ENCODE measurements at regions not wholly inside any gene's neighbourhood (a gene's known extent, or its start where the extent isn't known, plus 50 kb on each side); places are given as distances from the start of the nearest gene placed in this dataset.

DNA sequence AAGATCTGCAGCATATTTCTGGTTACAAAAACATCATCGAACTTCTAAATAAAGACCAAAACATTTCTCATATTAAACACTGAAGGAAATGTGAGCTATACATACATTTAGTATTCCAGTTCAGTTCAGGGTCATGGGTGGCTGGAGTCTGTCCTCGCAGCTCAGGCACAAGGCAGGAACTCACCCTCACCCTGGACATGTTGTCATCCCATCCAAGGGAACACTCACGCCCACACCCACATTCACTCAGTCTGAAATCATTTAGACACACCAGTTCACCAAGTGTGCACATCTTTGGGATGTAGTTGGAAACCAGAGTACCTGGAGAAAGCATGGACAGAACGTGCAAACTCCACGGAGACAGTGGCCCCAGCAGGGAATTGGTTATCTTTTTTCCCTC lies 481.0 kb downstream of the RASEF start:
- Mint-ChIP-seq H3K27ac (no peak overlapping the region), H3K9me3 (peaks cover 8% of the 10 kb centered on the region), H3K4me3 (no peak overlapping the region)

DNA sequence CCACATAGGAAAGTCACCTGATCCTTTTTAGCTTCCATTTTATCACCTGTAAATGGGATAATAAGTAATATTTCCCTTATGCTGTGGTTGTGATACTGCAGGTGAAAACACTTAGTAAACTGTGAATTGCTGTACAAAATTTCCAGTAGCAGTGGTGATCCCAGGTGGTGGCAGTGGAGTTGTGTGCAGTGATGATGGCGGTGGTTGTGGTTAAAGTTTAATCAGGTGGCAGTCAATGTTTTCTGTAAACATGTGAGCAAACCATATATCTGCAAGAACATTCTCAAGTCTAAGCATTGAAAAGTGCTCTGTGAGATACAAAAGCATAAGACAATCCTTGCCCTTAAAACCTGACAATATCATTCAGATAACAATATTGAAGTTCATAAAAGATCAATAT lies 480.2 kb downstream of the RASEF start:
- Mint-ChIP-seq H3K9me3 (peaks cover 10% of the 10 kb centered on the region), H3K27me3 (no peaks in the 10 kb centered on the region), H3K36me3 (ENCODE audit: low read depth) (no peaks in the 10 kb centered on the region), H3K4me1 (ENCODE audit: low read depth) (no peaks in the 10 kb centered on the region), H3K4me3 (no peak overlapping the region), H3K27ac (no peak overlapping the region)

More for the DNA sequence above, 481.0 kb downstream of the RASEF start:
- Mint-ChIP-seq H3K4me1 (ENCODE audit: low read depth) (no peaks in the 10 kb centered on the region), H3K27me3 (no peaks in the 10 kb centered on the region), H3K36me3 (ENCODE audit: low read depth) (no peaks in the 10 kb centered on the region)

DNA sequence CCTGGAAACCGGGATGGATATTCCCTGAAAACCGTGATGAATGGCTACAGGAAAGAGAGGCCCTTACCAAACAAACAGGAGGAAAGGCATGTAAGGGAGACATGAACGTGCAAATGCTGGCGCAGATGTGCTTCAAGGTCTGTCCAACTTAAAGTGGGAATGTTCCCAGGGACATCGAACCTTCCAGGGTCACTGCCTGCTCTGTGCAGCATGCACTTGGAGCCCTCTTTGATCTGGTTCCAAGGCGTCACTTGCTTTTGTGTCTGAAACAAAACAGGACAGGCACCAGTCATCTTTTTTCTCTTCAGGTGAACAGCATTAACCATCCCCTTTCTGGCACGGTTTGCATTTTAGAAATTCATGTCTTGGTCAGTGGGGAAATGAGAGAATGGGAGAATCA lies 479.4 kb downstream of the RASEF start:
- Mint-ChIP-seq H3K9me3 (peaks cover 10% of the 10 kb centered on the region), H3K4me3 (no peak overlapping the region), H3K4me1 (ENCODE audit: low read depth) (no peaks in the 10 kb centered on the region), H3K27ac (no peak overlapping the region), H3K36me3 (ENCODE audit: low read depth) (no peaks in the 10 kb centered on the region), H3K27me3 (no peaks in the 10 kb centered on the region)

DNA sequence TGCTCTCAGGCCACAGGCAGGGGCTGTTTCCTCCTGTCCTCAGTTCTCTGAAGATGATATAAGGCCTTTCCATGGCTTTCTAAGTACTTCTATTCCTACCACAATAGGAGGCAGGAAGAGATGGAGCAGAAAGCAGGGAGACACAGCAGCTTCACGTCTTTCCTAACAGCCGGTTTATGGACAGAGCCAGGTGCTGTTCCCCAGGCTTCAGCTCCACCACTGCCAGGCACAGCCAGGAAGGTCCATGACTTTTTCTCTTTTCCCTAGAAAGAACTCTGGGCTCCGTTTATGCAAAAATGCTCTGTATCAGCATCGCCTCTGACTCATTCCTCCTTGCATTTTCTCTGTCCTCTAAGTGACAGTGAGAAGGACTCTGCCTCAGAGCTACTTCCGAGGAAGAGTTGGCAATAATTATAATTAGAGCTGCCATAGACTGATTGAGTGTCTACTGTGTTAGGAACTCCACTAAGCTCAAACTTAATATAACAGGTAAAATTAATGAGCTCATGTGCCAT lies 478.5 kb downstream of the RASEF start:
- H3K4me1 Mint-ChIP-seq (ENCODE audit: low read depth): no peaks in the 10 kb centered on the region
- peaks cover 8% of the 10 kb centered on the region for H3K9me3 Mint-ChIP-seq
- H3K27me3 Mint-ChIP-seq: no peaks in the 10 kb centered on the region
- no peaks in the 10 kb centered on the region for H3K36me3 Mint-ChIP-seq (ENCODE audit: low read depth)
- H3K27ac Mint-ChIP-seq: no peak overlapping the region
- H3K4me3 Mint-ChIP-seq: no peak overlapping the region

DNA sequence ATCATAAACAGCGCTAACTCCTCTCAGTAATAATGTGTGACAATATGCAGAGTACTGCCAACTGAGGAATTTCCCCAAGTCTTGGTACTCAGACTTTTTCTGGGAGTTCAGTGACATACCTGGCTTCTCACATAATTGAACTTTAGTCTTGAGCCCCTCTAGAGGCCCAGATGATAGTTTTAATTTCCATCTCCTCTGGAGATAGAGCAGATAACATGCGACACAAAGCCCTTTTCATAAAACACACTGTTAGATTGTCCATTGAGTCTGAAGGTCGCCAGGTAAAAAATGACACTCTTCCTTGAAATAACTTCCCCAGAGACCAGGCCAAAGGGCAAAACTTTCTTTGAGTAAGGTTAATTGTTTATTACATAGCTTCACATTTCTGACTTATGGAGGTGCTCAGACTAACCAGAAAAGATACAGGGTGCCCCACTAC lies 476.0 kb downstream of the RASEF start:
- no peaks in the 10 kb centered on the region for H3K27me3 Mint-ChIP-seq
- no peak overlapping the region for H3K4me3 Mint-ChIP-seq
- H3K36me3 Mint-ChIP-seq (ENCODE audit: low read depth): no peaks in the 10 kb centered on the region
- no peaks in the 10 kb centered on the region for H3K4me1 Mint-ChIP-seq (ENCODE audit: low read depth)
- H3K9me3 Mint-ChIP-seq: peaks cover 7% of the 10 kb centered on the region
- no peak overlapping the region for H3K27ac Mint-ChIP-seq

DNA sequence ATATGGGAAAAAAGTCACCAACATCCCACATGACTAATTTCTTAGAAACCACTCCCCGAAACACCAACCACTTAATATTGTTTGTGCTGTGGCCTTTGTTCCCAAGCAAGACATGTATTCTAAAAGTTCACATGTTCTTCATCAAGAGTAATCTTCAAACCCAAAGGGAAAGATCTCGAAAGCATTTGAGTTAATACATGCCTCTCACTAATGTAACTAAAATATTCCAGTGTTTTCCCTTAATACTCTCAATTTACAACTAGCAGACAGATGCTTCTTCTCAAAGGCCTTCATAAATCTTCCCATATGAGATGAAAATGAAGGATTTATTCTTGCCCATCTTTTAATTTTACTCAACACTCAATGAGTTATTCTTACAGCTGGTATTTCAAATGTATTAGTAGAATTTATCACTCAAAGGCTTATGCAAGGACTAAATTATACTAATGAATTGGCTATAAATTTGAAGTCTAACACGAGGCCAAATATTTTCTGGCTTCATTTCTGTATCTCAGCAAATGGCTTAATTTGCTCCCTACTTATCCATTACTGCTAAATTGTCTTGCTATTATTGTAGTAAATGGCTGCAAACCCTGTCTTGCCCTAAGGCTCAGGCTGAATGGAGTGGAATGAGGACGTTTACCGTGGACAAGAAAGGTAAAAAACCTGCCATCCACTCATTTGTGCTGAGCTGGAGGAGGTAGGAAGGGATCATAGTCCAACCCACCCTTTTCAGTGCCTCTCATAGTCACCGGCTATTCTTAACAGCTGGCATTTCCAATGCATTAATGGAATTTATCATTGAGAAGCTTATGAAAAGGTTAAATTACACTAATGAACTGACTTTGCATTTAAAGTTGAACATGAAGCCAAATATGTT lies 474.4 kb downstream of the RASEF start:
- no peaks in the 10 kb centered on the region for H3K36me3 Mint-ChIP-seq (ENCODE audit: low read depth)
- no peaks in the 10 kb centered on the region for H3K4me1 Mint-ChIP-seq (ENCODE audit: low read depth)
- H3K4me3 Mint-ChIP-seq: no peak overlapping the region
- peaks cover 12% of the 10 kb centered on the region for H3K9me3 Mint-ChIP-seq
- no peaks in the 10 kb centered on the region for H3K27me3 Mint-ChIP-seq
- H3K27ac Mint-ChIP-seq: no peak overlapping the region

DNA sequence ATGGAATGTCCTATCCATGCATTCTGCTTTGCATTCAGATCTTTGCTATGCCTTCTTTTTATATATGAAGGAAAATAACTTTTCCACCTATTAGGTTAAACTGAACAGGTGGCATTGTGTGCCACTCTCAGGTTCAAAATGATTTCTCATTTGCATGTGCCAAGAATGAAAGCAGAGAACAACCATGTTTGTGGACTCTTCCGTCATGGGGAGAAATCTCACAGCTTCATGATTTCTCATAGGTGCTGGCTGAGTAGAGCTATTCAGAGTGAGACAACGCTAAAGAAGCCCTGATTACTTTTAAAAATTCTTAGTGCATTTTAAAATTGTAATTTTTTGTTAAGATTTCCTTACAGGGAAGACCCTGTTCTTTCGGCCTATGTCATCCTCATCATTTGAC lies 472.1 kb downstream of the RASEF start:
- H3K27ac Mint-ChIP-seq: no peak overlapping the region
- H3K9me3 Mint-ChIP-seq: peaks cover 12% of the 10 kb centered on the region
- H3K36me3 Mint-ChIP-seq (ENCODE audit: low read depth): no peaks in the 10 kb centered on the region
- no peaks in the 10 kb centered on the region for H3K4me1 Mint-ChIP-seq (ENCODE audit: low read depth)
- no peak overlapping the region for H3K4me3 Mint-ChIP-seq
- H3K27me3 Mint-ChIP-seq: peaks cover 5% of the 10 kb centered on the region

DNA sequence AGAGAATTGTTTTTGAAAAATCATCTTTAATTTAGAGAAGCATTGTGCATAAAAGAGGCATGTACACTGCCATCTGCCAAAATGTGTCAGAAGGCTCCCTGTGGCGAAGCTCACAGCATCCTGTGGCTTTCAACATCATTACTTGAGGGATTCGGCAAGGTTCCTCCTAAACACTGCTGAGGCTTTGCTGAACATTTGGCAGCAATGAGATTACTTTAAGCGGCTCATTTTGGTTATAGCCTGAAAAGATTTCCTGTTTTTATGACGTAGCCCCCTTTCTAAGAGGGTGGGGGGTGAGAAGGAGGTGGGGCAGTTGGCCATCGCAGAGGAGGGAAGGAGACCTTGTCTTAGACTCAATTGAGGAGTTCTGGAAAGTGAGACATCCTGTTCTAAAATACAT lies 469.4 kb downstream of the RASEF start:
- H3K9me3 Mint-ChIP-seq: peaks cover 6% of the 10 kb centered on the region
- H3K4me3 Mint-ChIP-seq: no peak overlapping the region
- H3K36me3 Mint-ChIP-seq (ENCODE audit: low read depth): no peaks in the 10 kb centered on the region
- no peaks in the 10 kb centered on the region for H3K4me1 Mint-ChIP-seq (ENCODE audit: low read depth)
- H3K27ac Mint-ChIP-seq: no peak overlapping the region
- H3K27me3 Mint-ChIP-seq: peaks cover 5% of the 10 kb centered on the region

DNA sequence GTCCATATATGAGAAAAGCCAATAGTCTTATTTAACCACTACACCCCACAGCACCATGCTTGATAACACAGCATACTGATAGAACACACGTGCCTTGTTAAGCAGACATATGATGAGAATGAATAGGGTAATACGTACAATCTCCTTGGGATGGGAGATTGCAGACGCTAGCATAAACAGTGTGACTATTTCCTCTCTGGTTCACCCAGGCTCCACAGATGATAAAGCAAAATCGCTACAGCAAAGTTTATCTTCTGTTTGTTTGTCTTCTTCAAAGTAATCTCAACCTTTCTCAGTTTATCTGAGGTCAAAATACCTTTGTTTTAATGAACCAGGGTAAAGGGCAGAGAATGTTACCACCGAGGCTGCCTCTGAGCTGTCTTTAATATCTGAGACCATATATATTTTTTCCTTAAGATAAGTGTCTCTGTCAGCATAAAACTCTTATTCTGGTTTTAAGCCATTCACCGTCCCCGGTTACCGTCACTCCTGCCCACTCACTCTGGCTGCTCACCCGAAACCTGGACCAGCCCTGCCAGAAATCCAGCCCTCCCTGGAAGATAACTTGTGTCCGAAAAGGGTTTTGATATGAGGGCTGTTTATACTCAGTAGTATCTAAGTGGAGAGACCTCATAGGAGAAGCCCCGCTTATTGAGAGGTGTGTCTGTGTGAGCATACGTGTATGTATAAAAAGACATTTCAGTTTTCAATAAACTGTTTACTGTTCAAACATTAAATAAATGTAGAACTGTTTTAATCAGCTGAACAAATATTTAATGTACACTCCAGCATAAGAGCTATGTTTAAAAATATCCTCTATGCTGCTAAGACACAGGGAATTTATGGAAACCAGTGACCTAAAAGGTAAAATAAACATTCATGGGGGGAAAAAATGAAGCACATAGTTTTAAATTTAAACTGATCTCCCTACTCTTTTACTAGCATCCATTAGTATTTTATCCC lies 465.4 kb downstream of the RASEF start:
- no peak overlapping the region for H3K27ac Mint-ChIP-seq
- peaks cover under 1% of the 10 kb centered on the region for H3K9me3 Mint-ChIP-seq
- H3K27me3 Mint-ChIP-seq: peaks cover 5% of the 10 kb centered on the region
- H3K36me3 Mint-ChIP-seq (ENCODE audit: low read depth): no peaks in the 10 kb centered on the region
- H3K4me1 Mint-ChIP-seq (ENCODE audit: low read depth): no peaks in the 10 kb centered on the region
- H3K4me3 Mint-ChIP-seq: no peak overlapping the region

DNA sequence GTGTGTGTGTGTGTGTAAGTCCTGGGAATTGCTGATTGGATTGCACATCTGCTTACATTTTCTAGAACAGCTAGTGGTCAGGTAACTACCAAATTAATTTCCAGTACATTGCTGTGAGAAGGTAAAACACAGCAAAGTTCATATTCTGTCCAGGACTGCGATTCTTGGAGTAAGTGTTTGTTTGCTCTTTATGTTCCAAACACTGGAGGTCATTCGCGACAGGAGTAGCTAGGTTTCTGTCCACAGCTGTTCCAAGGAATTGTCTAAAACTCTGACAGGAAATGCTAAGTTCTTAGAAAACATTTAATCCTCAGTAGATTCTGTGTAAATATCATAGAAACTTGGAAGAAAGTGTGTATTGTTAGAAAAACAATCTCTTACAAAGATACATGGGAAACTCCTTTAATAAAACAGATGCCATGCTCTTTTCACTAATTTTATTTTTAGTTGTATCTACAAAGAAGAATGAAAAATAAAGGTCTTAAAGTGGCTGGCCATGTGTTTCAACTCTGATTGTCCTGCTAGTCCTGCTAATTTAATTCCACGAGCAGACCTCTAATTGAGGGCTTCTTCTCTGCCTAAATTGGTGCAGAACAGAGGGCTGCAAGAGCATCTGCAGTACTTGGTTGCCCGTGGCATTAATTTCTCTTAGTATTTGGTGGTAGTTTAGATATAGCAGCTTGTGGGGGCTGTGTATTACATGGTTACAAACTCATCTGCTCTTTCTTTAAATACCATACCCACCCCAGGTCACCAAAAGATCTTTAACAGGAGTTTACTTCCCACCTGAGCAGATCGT lies 464.5 kb downstream of the RASEF start:
- H3K4me1 Mint-ChIP-seq (ENCODE audit: low read depth): no peaks in the 10 kb centered on the region
- no peak overlapping the region for H3K27ac Mint-ChIP-seq
- no peaks in the 10 kb centered on the region for H3K36me3 Mint-ChIP-seq (ENCODE audit: low read depth)
- H3K27me3 Mint-ChIP-seq: peaks cover 5% of the 10 kb centered on the region
- no peak overlapping the region for H3K4me3 Mint-ChIP-seq
- H3K9me3 Mint-ChIP-seq: no peaks in the 10 kb centered on the region

DNA sequence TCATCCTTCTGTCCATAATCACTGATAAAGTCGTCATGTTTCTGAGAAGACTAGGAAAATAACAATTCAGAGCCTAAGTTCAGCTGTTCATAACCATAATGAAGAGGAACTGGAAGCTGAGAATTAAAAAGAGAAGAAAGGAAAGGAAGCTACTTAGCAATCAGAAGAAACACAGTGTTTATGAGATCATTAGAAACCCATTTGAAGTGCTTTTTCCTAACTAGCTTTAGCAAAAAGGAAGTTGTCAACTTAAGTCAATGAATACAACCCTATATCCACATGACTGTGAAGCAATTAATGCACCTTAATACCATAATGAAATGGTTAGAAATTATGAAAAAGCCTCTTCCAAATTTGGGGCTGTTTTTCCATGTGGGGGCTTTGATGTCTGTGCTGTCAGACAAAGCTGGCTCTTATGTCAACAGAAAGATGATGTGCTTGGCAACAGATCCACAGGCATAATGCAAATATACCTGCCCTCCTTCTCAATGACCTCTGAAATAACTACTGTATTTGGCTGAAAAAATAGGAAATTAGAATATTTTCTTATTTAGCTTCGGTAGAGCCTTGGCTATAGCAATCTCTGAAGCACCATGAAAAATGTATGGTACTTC lies 463.5 kb downstream of the RASEF start:
- Mint-ChIP-seq H3K27ac (no peak overlapping the region), H3K4me1 (ENCODE audit: low read depth) (no peaks in the 10 kb centered on the region), H3K9me3 (no peaks in the 10 kb centered on the region), H3K27me3 (peaks cover 1% of the 10 kb centered on the region), H3K36me3 (ENCODE audit: low read depth) (no peaks in the 10 kb centered on the region), H3K4me3 (no peak overlapping the region)

DNA sequence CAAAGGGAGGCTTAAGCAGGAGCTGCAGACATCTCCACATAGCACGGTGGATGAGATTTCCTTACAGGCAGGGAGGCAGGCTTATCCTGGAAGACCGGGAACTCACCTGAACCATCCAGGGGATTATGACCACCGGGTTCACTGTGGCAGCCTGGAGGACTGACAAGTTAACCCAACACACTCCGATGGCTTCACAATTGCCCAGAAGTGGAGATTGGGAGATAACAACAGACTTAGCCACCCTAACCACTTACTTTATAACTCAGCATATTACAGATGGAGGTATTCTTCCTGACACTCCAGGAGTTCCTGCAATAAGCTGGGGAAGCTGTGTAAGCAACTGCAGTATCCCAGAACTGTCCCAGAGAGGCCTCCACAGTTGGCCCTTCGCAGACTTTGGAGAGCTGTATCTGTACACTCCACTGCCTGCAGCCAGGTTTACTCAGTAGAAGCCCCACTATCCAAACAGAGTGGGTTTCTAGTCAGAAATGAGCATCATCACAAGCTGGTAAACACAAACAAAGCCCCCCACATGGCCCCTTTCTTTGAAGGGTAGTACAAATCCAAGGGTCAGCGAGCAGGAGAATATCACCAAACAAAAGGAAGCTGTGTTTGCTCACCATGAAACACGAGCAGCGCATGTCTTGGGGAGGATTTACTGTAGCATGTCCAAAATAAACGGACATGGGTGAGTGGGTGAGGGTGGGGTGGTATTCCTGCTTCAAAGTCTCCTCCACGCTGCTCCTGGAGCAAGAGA lies 462.2 kb downstream of the RASEF start:
- no peak overlapping the region for H3K4me3 Mint-ChIP-seq
- no peaks in the 10 kb centered on the region for H3K27me3 Mint-ChIP-seq
- H3K27ac Mint-ChIP-seq: no peak overlapping the region
- no peaks in the 10 kb centered on the region for H3K9me3 Mint-ChIP-seq
- H3K4me1 Mint-ChIP-seq (ENCODE audit: low read depth): no peaks in the 10 kb centered on the region
- no peaks in the 10 kb centered on the region for H3K36me3 Mint-ChIP-seq (ENCODE audit: low read depth)

DNA sequence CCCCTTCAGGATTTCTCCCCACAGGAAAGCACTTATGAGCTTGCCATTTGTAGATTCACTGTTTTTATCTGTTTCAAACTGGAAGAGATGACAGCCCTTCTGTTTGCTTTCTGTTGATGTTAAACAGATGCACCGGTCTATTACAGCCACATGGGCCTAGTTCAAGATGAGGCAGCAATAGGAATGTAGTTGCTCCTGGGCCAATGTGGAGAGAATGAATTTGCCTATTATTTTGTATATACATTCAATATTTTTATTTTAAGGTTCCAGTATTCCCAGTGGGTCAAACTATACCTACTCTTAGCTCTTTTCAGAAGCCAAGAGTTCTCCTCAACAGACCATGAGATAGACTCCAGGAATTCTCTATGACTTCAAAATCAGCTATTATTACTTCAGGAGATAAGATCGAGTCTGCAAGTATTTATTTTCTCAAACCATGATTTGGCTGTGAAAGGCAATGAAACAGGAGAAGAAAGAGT lies 461.6 kb downstream of the RASEF start:
- Mint-ChIP-seq H3K27me3 (no peaks in the 10 kb centered on the region), H3K9me3 (no peaks in the 10 kb centered on the region), H3K27ac (no peak overlapping the region), H3K4me3 (no peak overlapping the region), H3K36me3 (ENCODE audit: low read depth) (no peaks in the 10 kb centered on the region), H3K4me1 (ENCODE audit: low read depth) (no peaks in the 10 kb centered on the region)
